Heart left ventricle (tissue), 16 donors: ENCODE measurements at regions not wholly inside any gene's neighbourhood (a gene's known extent, or its start where the extent isn't known, plus 50 kb on each side); places are given as distances from the start of the nearest gene placed in this dataset.
"Not testable (repeated sequence)": the region's sequence is repeated elsewhere in the genome, so short reads cannot be mapped to it uniquely, and the experiment has no call there.

Experiments
- ATAC-seq, 4 donors: fragments of 200-7000 bp; cut with Tn5 transposase; one replicate each; pipeline ENCODE4 v1.9.1; 2020 to 2022; ENCODE audit warnings: moderate library complexity in 4 of 4, mild to moderate bottlenecking in 3 of 4, moderate number of reproducible peaks in 1 of 4
- DNase-seq, 5 donors: peaks; one replicate each; pipeline ENCODE4 v3.0.0-alpha.2; 2020
- H3K27ac ChIP-seq, 12 donors: fragments of 200-600 bp; sonication (generic) in 4 of 12; one replicate each; pipeline versions ENCODE4 v1.5.0 to v1.8.0; 2016 to 2022; ENCODE audit warnings: mild to moderate bottlenecking in 2 of 12
- H3K27me3 ChIP-seq, 9 donors: fragments of 200-600 bp; sonication (generic) in 2 of 9; one replicate each; pipeline versions ENCODE4 v1.5.1 to v1.8.0; 2016 to 2022; ENCODE audit warnings: mild to moderate bottlenecking in 3 of 9
- H3K36me3 ChIP-seq, 9 donors: fragments of 200-600 bp; sonication (generic) in 2 of 9; one replicate each; pipeline versions ENCODE4 v1.5.0 to v1.8.0; 2018 to 2022; ENCODE audit warnings: mild to moderate bottlenecking in 2 of 9
- H3K4me1 ChIP-seq, 12 donors: fragments of 200-600 bp; sonication (generic) in 4 of 12; one replicate each; pipeline versions ENCODE4 v1.5.0 to v1.8.0; 2016 to 2022; ENCODE audit warnings: mild to moderate bottlenecking in 3 of 12
- H3K4me3 ChIP-seq, 12 donors: fragments of 200-600 bp; sonication (generic) in 4 of 12; one replicate each; pipeline versions ENCODE4 v1.5.0 to v1.8.0; 2017 to 2022; ENCODE audit warnings: mild to moderate bottlenecking in 9 of 12, moderate library complexity in 4 of 12
- H3K9me3 ChIP-seq, 12 donors: fragments of 200-600 bp; sonication (generic) in 4 of 12; one replicate each; pipeline versions ENCODE4 v1.5.0 to v1.8.0; 2016 to 2022; ENCODE audit warnings: mild to moderate bottlenecking in 1 of 12
- POLR2A ChIP-seq, 2 donors: fragments of 450-650 bp; IDR thresholded peaks; one replicate each; pipeline ENCODE4 v1.6.1; 2017; ENCODE audit warnings: antibody characterized with exemption in 2 of 2, mild to moderate bottlenecking in 2 of 2, moderate library complexity in 2 of 2
- WGBS, 4 donors: extraction: QIAGEN DNeasy Blood & Tissue Kit in 2 of 4; methylation state at CpG; one replicate each; pipeline versions ENCODE4 v1.1.5 to v1.1.7; 2013 to 2018; 5-methylcytosine and 5-hydroxymethylcytosine counted together
- intact Hi-C, 10 donors: fragments of 100-400 bp; cut with DNase I; formaldehyde crosslinking; loops; one replicate each; pipeline versions ENCODE4 v1.11.1 to v1.14.2; 2022
- TF ChIP-seq, protein P1 (sequence below), 12 donors: fragments of 200-600 bp; sonication (generic) in 4 of 12; IDR thresholded peaks; one replicate each; pipeline versions ENCODE4 v1.5.0 to v1.8.0; 2018 to 2022; ENCODE audit warnings: antibody characterized with exemption in 12 of 12, mild to moderate bottlenecking in 5 of 12
- donor health status: ischemic (EF 13 %, LVEDD 7.1; RV severe dilation, severe dysfunction).
- donor health status: healthy with polysubstance abuse.
- donor health status: DM: no; HTN: yes; CAD: no.
- donor health status: DM: no; HTN: no; CAD: no.
- donor health status: ischemic (EF 25% LVEDD 6.9; RV normal size, moderate dysfunction).
- donor health status: ischemic (EF 25% LVEDD 5.7; RV mildly dilated, moderate dysfunction).
- donor health status: healthy.
- donor health status: DM: yes; HTN: yes; CAD: no.
- donor health status: ischemic (EF 35%, LVEDD 5.7; RV mildly dilated, moderate dysfunction).
- donor health status: nonischemic (EF 11% LVEDD 7.7; RV severe dilation, severe dysfunction).
- donor health status: DM: yes; HTN: yes; CAD: no.
- donor health status: PGD.
- donor health status: ischemic (EF 29% LVEDD 5.4; RV normal size, mild dysfunction).
- donor health status: nonischemic (EF 23%, LVEDD 6.1; RV moderate dilation, normal function).

DNA sequence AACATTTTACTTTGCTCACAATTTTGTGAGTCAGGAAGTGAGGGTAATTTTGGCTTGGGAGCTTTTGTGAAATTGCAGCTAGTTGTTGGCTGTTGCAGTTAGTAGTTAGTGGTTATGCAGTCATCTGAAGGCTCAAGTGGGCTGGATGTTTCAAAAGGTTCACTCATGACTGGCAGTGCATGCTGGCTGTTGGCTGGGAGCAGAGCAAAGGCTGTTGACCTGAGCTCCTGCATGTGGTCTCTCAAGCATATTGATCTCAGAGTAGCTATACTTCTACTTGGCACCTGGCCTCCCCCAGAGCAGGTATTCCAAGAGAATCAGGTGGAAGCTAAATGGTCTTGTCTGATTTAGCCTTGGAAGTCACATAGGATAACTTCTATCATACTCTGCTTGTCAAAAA, 414.1 kb upstream of the STXBP6 start:
- DNase-seq (no peak), ATAC-seq (no peak)
- H3K27ac ChIP-seq = no peak overlapping the region
- no peaks in the 10 kb centered on the region for H3K27me3 ChIP-seq
- H3K9me3 ChIP-seq = no peaks in the 10 kb centered on the region
- no peaks in the 10 kb centered on the region for H3K36me3 ChIP-seq
- no peaks in the 10 kb centered on the region for H3K4me1 ChIP-seq
- H3K4me3 ChIP-seq = no peak overlapping the region
- intact Hi-C loops = no loop called here
- no peak for TF ChIP-seq POLR2A (IDR thresholded peaks at IDR 0.05)
- TF ChIP-seq, protein P1, sequence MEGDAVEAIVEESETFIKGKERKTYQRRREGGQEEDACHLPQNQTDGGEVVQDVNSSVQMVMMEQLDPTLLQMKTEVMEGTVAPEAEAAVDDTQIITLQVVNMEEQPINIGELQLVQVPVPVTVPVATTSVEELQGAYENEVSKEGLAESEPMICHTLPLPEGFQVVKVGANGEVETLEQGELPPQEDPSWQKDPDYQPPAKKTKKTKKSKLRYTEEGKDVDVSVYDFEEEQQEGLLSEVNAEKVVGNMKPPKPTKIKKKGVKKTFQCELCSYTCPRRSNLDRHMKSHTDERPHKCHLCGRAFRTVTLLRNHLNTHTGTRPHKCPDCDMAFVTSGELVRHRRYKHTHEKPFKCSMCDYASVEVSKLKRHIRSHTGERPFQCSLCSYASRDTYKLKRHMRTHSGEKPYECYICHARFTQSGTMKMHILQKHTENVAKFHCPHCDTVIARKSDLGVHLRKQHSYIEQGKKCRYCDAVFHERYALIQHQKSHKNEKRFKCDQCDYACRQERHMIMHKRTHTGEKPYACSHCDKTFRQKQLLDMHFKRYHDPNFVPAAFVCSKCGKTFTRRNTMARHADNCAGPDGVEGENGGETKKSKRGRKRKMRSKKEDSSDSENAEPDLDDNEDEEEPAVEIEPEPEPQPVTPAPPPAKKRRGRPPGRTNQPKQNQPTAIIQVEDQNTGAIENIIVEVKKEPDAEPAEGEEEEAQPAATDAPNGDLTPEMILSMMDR (IDR thresholded peaks at IDR 0.05) = no peak

DNA sequence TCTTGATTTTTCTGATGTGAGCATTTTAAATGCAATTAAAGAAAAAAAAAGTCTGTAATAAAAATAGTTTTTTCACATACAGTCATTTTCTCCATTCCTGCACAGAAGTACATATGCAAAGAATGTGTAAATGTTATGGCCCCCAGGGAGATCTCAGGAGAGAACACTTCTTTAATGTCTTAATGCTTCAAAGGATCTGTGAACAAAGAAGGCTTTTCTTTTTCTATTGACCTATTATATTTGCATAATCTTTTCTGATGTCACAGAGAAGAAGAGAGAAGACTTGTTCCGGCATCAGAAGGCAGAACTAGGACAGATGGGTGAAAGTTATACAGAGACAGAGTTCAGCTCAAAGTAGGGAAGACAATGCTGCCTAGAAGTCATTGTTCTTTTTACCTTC, 413.5 kb upstream of the STXBP6 start:
- ATAC-seq (no peak), DNase-seq (no peak)
- TF ChIP-seq POLR2A (IDR thresholded peaks at IDR 0.05) = no peak
- TF ChIP-seq, protein P1 (IDR thresholded peaks at IDR 0.05) = no peak
- WGBS, 4 donors = 58 to 82% (median 68%) methylated on average over 1 of the region's 1 CpG
- no peaks in the 10 kb centered on the region for H3K4me1 ChIP-seq
- no peak overlapping the region for H3K4me3 ChIP-seq
- H3K27me3 ChIP-seq = no peaks in the 10 kb centered on the region
- H3K36me3 ChIP-seq = no peaks in the 10 kb centered on the region
- intact Hi-C loops = no loop called here
- H3K27ac ChIP-seq = no peak overlapping the region
- no peaks in the 10 kb centered on the region for H3K9me3 ChIP-seq

DNA sequence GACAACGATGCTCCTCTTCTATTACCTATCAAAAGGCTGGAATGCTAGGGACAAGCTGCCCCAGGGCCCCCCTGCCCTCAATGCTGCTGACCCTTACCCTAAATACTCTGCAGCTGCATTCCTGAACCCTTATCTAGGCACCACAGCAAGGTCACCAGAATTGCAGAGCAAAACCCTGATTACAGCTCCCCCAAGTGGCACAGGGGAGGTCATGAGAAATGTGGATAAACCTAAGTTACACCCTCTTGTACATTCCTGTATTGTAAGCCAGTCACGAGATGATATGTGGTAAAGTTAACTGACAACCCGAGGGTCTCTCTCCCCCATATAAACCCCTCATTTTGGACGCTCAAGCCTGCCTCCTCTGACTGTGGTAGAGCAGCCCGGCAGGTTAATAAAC, 411.8 kb upstream of the STXBP6 start:
- 59 to 76% (median 70%) methylated on average over 5 of the region's 5 CpGs for WGBS, 4 donors
- Histone ChIP-seq H3K9me3 (no peaks in the 10 kb centered on the region), H3K27ac (no peak overlapping the region), H3K27me3 (no peaks in the 10 kb centered on the region), H3K4me3 (no peak overlapping the region), H3K36me3 (no peaks in the 10 kb centered on the region), H3K4me1 (no peaks in the 10 kb centered on the region)
- intact Hi-C loops = no loop called here
- peak in 1 of 5 donors; percentile 14 for DNase-seq
- TF ChIP-seq, protein P1 (IDR thresholded peaks at IDR 0.05) = no peak
- no peak for TF ChIP-seq POLR2A (IDR thresholded peaks at IDR 0.05)
- no peak for ATAC-seq

DNA sequence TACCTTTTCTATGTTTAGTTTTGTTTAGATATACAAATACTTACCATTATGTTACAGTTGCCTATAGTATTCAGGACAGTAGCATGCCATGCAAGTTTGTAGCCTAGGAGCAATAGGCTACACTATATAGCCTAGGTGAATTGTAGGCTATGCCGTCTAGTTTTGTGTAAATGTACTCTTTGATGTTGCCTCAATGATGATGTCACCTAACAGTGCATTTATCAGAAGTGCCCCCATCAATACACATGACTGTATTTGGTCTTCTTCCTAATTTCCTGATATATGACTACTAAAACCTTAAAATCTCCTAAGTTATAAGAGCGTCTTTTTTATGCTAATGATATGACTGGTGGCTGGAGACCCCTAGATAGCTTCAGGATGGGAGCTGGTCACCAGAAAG, 394.4 kb upstream of the STXBP6 start:
- intact Hi-C loops = no loop called here
- Histone ChIP-seq H3K4me3 (no peak overlapping the region), H3K27ac (no peak overlapping the region), H3K4me1 (no peaks in the 10 kb centered on the region), H3K9me3 (no peaks in the 10 kb centered on the region), H3K27me3 (no peaks in the 10 kb centered on the region), H3K36me3 (no peaks in the 10 kb centered on the region)
- no peak for TF ChIP-seq POLR2A (IDR thresholded peaks at IDR 0.05)
- TF ChIP-seq, protein P1 (IDR thresholded peaks at IDR 0.05) = no peak
- WGBS, 4 donors = 74 to 87% (median 82%) methylated on average over 2 of the region's 2 CpGs
- DNase-seq (no peak), ATAC-seq (no peak)

DNA sequence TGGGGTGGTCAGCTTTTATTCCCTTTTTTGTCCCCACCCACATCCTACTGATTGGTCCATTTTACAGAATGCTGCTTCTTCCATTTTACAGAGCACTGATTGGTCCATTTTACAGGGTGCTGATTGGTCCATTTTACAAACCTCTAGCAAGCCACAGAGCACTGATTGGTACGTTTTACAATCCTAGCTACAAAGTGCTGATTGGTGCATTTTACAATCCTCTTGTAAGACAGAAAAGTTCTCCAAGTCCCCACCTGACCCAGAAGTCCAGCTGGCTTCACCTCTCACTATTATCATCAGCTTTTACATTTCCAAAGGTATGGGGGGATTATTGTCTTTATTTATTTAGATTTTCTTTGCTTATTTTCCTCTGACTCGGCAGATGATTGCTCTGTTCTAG, 390.4 kb upstream of the STXBP6 start:
- intact Hi-C loops, H3K4me3 ChIP-seq, H3K27ac ChIP-seq, H3K36me3 ChIP-seq, DNase-seq, H3K27me3 ChIP-seq, H3K9me3 ChIP-seq, ATAC-seq, H3K4me1 ChIP-seq: not testable (repeated sequence)
- WGBS, 4 donors = 78 to 81% (median 79%) methylated on average over 2 of the region's 2 CpGs
